GM18861 (cell line): ENCODE measurements at regions not wholly inside any gene's neighbourhood (a gene's known extent, or its start where the extent isn't known, plus 50 kb on each side); places are given as distances from the start of the nearest gene placed in this dataset.

Source experiments
- ATAC-seq: cut with Tn5 transposase; IDR thresholded peaks from one replicate; pipeline ENCODE4 v1.9.1; 2021; ENCODE audit not compliant: unreplicated experiment

DNA sequence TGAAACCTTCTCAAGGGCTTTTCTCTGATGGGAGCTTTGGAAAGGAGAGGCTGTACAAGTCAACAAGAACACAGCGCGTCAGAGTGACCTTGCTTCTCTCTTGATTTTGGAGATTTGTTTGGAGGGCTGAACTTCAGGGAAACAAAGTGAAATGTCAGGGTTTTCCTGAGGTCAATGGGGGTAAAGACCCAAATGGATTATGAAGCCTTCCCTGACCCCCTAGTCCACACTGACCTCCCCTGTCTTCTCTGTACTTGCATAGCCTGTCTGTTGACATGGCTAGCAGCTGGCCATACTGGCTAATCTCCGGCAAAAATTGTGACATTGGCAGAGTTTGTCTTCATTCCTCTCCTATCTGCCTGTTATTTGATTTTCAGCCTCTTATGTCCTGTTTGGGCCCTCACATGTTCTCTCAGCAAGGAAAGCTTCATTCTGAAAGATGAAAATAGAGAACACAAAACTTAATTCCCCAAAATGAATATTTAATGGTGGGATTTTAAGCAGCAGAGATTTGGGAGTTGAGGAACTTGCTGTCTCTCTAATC lies 149.3 kb upstream of the HAAO start:
- ATAC-seq: no peak

- no peak for ATAC-seq
Observed at GRCh38 chr2:42939411-42940206, 147.2 kb upstream of the HAAO start.

GRCh38 chr2:42938671-42939370 lies 146.4 kb upstream of the HAAO start:
- no peak for ATAC-seq

- no peak for ATAC-seq
Observed at GRCh38 chr2:42937171-42937875, 144.9 kb upstream of the HAAO start.

- ATAC-seq: no peak
Observed at GRCh38 chr2:42935692-42936671, 143.6 kb upstream of the HAAO start.

- ATAC-seq: no peak
Observed at GRCh38 chr2:42934580-42935186, 142.3 kb upstream of the HAAO start.

GRCh38 chr2:42933824-42934254 lies 141.5 kb upstream of the HAAO start:
- ATAC-seq: no peak

DNA sequence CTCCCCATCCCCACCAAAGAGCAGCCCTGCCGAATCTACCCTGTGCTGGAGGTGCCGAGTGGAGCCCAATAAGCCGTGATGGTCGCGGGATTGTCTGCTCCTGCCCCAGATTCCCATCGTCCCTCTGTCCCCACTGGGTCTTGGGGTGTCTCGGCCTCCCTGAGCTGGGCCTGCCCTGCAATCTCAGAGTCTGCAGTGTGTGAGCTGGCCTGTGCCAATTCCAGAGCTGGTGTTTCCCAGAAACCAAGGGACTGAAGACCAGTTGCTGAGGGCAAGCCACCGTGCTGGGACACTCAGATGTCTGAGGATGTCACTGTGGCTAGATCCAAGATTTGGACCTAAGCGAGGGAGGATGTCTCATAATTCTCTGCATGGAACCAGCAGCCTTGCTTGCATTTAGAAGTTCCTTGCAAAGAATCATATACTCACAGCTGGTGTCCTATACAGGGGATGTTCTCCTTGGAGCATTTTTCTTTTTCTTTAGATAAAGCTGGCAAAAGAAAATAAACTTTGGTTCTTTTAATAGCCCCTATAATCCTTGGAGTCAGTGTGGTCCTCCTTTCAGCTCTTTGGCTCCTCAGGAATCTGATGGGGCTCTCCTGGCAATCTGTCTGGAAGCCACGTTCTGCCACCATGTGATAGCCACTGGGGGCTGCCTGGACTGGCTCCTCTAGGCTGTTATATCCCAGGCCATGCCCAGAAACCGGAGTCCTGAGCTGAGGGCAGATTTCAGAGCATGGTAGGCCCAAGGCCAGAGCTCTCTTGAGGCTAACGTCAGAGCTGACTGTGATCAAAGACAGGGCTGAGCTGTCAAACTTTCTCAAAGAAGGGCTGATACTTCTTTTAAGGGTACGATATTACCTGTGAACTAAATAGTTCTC lies 140.1 kb upstream of the HAAO start:
- no peak for ATAC-seq

DNA sequence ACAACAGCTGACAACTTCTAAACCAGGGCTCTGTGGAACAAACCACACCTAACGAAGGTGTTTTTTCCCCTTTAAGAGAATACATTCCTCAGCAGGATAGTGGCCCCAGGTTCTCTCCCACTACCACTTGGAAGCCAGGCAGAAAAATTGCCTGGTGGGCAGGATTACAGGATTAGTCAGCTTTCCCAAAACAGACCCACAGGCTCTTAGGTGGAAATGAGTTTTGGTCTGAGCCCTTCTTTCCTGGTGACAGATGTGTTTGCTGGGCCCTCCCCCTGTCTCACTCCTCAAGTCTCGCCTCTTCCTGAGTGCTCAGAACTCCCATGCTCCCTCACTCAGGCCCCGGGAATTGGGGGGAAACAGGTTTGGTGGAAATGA lies 139.4 kb upstream of the HAAO start:
- ATAC-seq: no peak

DNA sequence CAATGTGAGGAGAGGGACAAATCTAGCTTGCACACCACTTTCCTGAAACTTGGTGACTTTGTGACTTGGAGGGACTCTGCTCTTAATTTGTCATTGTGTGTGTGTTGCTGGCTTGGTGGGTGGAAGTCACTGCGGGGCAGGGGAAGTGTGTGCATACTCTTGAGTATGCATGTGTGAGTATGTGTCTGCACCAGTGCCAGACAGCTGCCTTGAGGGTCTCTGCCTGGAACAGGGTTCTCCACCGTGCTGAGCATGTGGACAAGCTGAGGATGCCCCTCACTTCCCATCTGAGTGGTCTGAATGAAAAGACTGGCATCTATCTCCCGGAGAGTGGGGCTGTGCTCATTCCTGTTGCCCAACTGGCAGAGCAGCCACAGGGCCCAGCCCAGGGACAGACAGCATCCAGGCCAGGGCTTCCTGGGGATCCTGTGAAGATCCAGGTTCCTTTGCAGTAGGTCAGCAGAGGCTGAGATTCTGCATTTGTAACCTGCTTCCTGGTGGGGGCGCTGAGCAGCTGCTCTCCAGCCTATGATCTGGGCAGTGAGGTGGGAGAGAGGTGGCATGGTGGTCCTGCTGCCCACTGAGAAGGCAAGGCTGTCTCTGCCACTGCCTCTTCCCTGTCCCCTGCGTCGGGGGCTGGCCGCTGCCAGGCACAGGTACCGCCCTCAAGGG lies 138.9 kb upstream of the HAAO start:
- ATAC-seq: no peak

GRCh38 chr2:42930025-42930581 lies 137.7 kb upstream of the HAAO start:
- ATAC-seq: no peak

DNA sequence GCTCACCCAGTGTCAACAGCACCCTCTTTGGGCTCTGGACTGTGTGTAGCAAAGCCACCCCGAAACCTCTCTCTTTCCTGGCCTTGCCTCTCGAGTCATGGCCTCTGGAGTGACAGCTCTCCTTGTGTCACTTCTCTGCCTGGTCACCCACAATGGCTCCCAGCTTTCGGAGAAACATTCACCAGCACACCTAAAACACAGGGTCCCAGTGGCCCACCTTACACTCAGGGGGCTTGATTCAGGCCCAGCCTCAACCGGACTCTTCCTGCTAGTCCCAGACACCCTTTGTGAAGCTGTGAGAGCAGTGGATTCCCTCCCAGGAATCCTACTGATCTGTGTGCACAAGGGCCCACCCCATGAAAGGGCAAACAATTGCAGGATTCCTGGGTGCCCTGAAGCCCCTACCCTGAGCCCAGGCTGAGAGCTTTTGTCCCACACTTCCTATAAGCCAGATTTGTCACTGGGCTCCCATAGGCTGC lies 137.2 kb upstream of the HAAO start:
- no peak for ATAC-seq

DNA sequence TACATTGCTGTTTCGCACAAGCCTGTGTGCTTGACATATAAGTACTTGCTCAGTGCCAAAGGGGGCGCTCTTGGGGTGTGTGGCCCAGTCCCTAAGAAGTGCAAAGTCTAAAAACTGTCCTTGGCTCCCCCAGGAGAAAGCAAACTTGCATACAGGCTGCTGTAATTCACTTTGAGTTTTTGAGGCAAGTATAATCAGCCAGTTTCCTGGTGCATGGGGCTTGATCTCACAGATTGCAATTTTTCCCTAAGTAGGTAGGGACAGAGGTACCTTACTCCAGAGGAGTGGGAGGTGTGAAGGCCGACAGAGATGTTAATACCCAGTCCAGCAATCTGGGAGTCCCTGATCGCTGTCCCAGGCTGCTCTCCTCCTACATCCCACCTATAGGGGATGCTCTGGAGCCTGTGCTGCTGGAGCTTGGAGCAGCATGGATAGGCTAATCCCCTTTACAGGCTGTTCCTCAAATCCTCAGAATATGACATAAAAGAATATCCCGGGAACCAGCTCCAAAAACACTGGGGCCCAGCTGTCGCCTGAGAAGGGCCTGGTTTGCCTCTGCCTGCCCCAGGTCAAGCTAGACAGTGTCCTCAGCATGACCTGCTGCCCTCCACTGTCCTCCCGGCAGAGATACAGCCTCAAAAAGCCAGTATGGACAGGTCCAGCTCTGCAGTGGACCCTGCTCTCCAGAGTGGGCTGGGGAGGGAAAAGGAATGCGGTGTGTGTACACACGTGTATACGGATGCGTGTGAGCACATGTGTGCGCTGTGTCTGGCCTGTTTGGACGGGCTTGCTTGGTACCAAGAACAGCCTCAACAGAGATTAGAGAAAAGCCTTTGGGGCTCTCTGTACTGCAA lies 136.5 kb upstream of the HAAO start:
- no peak for ATAC-seq

DNA sequence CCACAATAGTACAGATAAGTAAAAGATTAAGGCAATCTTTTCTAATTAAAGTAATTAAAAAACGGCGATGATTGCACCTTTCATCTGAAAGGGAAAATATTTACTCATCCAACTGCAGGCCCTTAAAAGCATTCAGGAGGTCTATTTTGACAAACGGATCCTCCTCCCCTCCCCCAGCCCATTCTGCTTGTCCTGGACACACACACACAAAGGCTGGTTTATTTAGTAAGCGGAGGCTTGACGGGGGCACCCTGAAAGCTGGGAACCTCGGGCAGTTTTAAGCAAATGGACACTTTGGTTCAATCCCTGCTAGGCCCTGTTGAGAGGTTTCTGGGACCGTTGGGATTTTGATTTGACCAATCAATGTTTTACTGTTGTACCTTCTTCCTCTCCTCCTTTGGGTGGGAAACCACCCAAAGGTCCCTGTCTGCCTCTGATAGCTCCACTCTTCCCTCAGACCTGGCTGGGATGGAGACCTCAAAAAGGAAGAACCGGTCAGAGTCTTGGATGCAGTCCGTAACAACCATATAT lies 135.8 kb upstream of the HAAO start:
- no peak for ATAC-seq

DNA sequence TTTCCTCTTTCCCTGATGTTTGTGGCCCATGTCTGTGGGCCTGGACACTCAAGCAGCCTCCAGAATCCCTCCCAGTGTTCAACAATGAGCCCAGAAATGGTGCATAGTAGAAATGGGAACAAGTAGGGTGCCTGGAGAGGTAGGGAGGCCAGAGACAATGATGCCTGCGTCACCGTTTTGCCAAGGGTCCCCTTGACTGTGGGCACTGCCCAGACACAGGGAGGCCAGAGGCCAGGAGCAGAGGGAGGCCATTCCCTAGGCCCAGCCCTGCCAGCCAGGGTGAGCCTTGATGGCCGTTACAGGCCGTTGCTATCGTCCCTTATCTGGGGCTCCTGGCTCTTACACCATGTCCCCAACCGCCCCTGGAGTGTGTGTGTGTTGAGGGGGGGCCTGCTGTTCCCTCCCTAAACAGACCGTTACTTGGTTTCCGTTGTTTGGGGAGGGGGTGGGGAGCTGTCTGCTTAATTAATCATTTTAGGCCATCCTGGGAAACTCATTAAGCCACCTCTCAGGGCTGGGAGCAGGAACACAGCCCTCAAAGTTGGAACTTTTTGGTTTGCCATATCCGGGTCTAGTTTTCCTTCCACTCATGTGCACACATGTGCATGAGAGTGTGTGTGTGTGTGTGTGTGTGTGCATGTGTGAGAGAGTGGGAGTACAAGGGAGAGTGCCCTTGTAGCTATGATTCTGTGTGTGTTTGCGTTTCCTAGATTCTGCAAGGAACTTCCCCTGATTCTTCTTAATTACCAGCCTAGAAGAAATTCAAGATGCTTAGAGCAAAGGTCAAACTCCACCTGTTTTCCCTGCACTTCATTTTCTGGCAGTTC lies 135.2 kb upstream of the HAAO start:
- ATAC-seq: no peak
